Astrocyte (in vitro differentiated cells and primary cell): ENCODE measurements at regions not wholly inside any gene's neighbourhood (a gene's known extent, or its start where the extent isn't known, plus 50 kb on each side); places are given as distances from the start of the nearest gene placed in this dataset.
"Not testable (repeated sequence)": the region's sequence is repeated elsewhere in the genome, so short reads cannot be mapped to it uniquely, and the experiment has no call there.

Source experiments
- DNase-seq: peaks from one replicate; pipeline ENCODE4 v3.0.0-alpha.2; 2010; ENCODE audit warnings: low read depth
- FAIRE-seq: peaks from 2 replicates; lab custom pipeline; 2011; peaks lifted over from hg19 to GRCh38; lab: Jason Lieb, UNC
- H2AFZ ChIP-seq: 2 replicates; pipeline ENCODE4 v1.6.0; 2012; ENCODE audit warnings: low read depth, low read length, inconsistent platforms
- H3K27ac ChIP-seq: 2 replicates; pipeline ENCODE4 v1.5.1; 2011; ENCODE audit warnings: low read depth, low read length, inconsistent platforms
- H3K27me3 ChIP-seq: 2 replicates; pipeline ENCODE4 v1.6.0; 2011; ENCODE audit warnings: low read length, inconsistent platforms; ENCODE audit not compliant: insufficient read depth
- H3K36me3 ChIP-seq: 2 replicates; pipeline ENCODE4 v1.5.1; 2011; ENCODE audit warnings: low read length, inconsistent platforms; ENCODE audit not compliant: insufficient read depth
- H3K4me1 ChIP-seq: 2 replicates; pipeline ENCODE4 v1.5.1; 2011; ENCODE audit warnings: low read length, inconsistent platforms; ENCODE audit not compliant: insufficient read depth
- H3K4me2 ChIP-seq: 2 replicates; pipeline ENCODE4 v1.6.0; 2012; ENCODE audit warnings: low read length, inconsistent platforms
- H3K4me3 ChIP-seq: 2 replicates; pipeline ENCODE4 v1.5.1; 2011; ENCODE audit warnings: low read depth, mild to moderate bottlenecking, low read length, inconsistent platforms; ENCODE audit not compliant: insufficient read depth
- H3K79me2 ChIP-seq: 2 replicates; pipeline ENCODE4 v1.6.0; 2012; ENCODE audit warnings: mild to moderate bottlenecking, low read length, inconsistent platforms; ENCODE audit not compliant: insufficient read depth
- H3K9ac ChIP-seq: 2 replicates; pipeline ENCODE4 v1.6.0; 2012; ENCODE audit warnings: mild to moderate bottlenecking, low read length, inconsistent platforms
- H3K9me3 ChIP-seq: 2 replicates; pipeline ENCODE4 v1.5.1; 2012; ENCODE audit warnings: low read depth, mild to moderate bottlenecking, low read length, inconsistent platforms; ENCODE audit not compliant: insufficient read depth
- H4K20me1 ChIP-seq: 2 replicates; pipeline ENCODE4 v1.6.0; 2012; ENCODE audit warnings: low read length, inconsistent platforms; ENCODE audit not compliant: insufficient read depth
- H3K27ac Mint-ChIP-seq: one replicate; pipeline ENCODE4 v1.8.0; 2021; ENCODE audit warnings: mild to moderate bottlenecking, mixed read lengths; ENCODE audit not compliant: unreplicated experiment
- H3K27me3 Mint-ChIP-seq: one replicate; pipeline ENCODE4 v1.8.0; 2021; ENCODE audit warnings: low read depth, mixed read lengths; ENCODE audit not compliant: unreplicated experiment
- H3K36me3 Mint-ChIP-seq: one replicate; pipeline ENCODE4 v1.8.0; 2021; ENCODE audit warnings: low read depth, mixed read lengths; ENCODE audit not compliant: unreplicated experiment
- H3K4me1 Mint-ChIP-seq: one replicate; pipeline ENCODE4 v1.8.0; 2021; ENCODE audit warnings: low read depth, mixed read lengths; ENCODE audit not compliant: unreplicated experiment
- H3K4me3 Mint-ChIP-seq: one replicate; pipeline ENCODE4 v1.8.0; 2021; ENCODE audit warnings: mild to moderate bottlenecking, moderate library complexity, mixed read lengths; ENCODE audit not compliant: unreplicated experiment
- H3K9me3 Mint-ChIP-seq: one replicate; pipeline ENCODE4 v1.8.0; 2021; ENCODE audit warnings: mild to moderate bottlenecking, mixed read lengths; ENCODE audit not compliant: unreplicated experiment
- EZH2 ChIP-seq: IDR thresholded peaks from 2 replicates; pipeline ENCODE4 v1.6.1; 2012; ENCODE audit warnings: mild to moderate bottlenecking, low read length, inconsistent platforms; ENCODE audit not compliant: insufficient read depth
- TF ChIP-seq, protein P1 (sequence below): IDR thresholded peaks from 2 replicates; pipeline ENCODE4 v1.5.1; 2011; ENCODE audit warnings: low read depth, mild to moderate bottlenecking, inconsistent platforms, low read length, moderate library complexity; ENCODE audit not compliant: insufficient read depth

DNA sequence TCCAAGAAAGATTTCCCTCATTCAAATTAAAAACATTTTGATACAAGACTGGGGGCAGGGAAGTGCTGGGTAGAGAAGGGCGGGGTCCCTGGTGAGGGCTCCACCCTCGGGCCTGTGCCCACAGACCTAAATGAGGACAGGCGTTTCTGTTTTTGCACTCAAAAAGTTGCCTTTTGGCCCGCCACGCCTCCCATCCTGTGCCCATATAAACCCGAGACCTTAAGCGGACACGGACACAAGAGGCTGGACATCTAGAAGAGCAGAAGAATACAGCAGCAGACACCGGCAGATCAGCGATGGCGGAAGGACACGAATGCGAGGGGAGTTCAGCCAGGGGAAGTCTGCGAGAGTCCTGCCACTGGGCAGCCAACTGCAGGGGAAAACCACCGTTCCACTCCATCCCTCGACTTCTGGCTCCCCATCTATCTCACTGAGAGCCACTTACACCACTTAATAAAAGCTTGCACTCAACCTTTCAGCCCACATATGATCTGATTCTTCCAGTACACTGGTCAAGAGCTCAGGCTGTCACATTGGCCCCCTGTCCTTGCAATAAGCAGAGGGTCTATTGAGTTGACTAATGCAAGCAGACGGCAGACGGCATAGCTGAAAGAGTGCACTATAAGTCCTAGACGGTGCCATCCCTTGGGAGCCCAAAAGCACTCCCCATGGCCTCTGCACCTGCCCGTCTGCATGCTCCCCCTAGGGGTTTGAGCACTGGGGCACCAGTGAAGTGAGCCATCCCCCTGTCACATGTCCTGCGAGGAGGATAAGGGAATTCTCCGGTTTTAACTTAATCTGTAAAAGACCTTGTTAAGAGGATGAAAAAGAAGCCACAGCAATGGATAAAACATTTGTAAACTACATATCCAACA is 181.8 kb upstream of the PRSS1 start:
- H3K27me3 ChIP-seq, result no peaks in the 10 kb centered on the region
- H3K4me1 Mint-ChIP-seq, result peaks cover 46% of the 10 kb centered on the region
- FAIRE-seq (no peak), DNase-seq (no peak)
- no peak for TF ChIP-seq EZH2
- TF ChIP-seq, protein P1, sequence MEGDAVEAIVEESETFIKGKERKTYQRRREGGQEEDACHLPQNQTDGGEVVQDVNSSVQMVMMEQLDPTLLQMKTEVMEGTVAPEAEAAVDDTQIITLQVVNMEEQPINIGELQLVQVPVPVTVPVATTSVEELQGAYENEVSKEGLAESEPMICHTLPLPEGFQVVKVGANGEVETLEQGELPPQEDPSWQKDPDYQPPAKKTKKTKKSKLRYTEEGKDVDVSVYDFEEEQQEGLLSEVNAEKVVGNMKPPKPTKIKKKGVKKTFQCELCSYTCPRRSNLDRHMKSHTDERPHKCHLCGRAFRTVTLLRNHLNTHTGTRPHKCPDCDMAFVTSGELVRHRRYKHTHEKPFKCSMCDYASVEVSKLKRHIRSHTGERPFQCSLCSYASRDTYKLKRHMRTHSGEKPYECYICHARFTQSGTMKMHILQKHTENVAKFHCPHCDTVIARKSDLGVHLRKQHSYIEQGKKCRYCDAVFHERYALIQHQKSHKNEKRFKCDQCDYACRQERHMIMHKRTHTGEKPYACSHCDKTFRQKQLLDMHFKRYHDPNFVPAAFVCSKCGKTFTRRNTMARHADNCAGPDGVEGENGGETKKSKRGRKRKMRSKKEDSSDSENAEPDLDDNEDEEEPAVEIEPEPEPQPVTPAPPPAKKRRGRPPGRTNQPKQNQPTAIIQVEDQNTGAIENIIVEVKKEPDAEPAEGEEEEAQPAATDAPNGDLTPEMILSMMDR, result no peak
- no peaks in the 10 kb centered on the region for H3K36me3 ChIP-seq
- H3K4me3 ChIP-seq, result no peak overlapping the region
- H3K4me1 ChIP-seq, result peaks cover 40% of the 10 kb centered on the region
- no peak overlapping the region for H2AFZ ChIP-seq
- H3K27ac ChIP-seq, result no peak overlapping the region
- no peak overlapping the region for H3K27ac Mint-ChIP-seq
- no peaks in the 10 kb centered on the region for H3K9me3 ChIP-seq
- no peak overlapping the region for H3K4me3 Mint-ChIP-seq
- H3K79me2 ChIP-seq, result no peaks in the 10 kb centered on the region
- H3K9me3 Mint-ChIP-seq, result peaks cover 4% of the 10 kb centered on the region
- no peak overlapping the region for H3K9ac ChIP-seq
- no peak overlapping the region for H3K4me2 ChIP-seq
- no peaks in the 10 kb centered on the region for H3K36me3 Mint-ChIP-seq
- H4K20me1 ChIP-seq, result no peaks in the 10 kb centered on the region
- H3K27me3 Mint-ChIP-seq, result no peaks in the 10 kb centered on the region

GRCh38 chr7:142566271-142566670 is 183.0 kb upstream of the PRSS1 start:
- DNase-seq, result no peak
- Histone ChIP-seq H3K27ac (no peak overlapping the region), H2AFZ (no peak overlapping the region), H3K79me2 (no peaks in the 10 kb centered on the region), H3K9ac (no peak overlapping the region), H4K20me1 (no peaks in the 10 kb centered on the region), H3K27me3 (no peaks in the 10 kb centered on the region), H3K9me3 (no peaks in the 10 kb centered on the region), H3K4me2 (no peak overlapping the region), H3K4me1 (peaks cover 40% of the 10 kb centered on the region), H3K36me3 (no peaks in the 10 kb centered on the region), H3K4me3 (no peak overlapping the region)
- Mint-ChIP-seq H3K27me3 (no peaks in the 10 kb centered on the region), H3K4me3 (no peak overlapping the region), H3K27ac (no peak overlapping the region), H3K9me3 (peaks cover 1% of the 10 kb centered on the region), H3K36me3 (no peaks in the 10 kb centered on the region), H3K4me1 (peaks cover 46% of the 10 kb centered on the region)
- FAIRE-seq, result no peak
- no peak for TF ChIP-seq EZH2
- TF ChIP-seq, protein P1, result no peak

DNA sequence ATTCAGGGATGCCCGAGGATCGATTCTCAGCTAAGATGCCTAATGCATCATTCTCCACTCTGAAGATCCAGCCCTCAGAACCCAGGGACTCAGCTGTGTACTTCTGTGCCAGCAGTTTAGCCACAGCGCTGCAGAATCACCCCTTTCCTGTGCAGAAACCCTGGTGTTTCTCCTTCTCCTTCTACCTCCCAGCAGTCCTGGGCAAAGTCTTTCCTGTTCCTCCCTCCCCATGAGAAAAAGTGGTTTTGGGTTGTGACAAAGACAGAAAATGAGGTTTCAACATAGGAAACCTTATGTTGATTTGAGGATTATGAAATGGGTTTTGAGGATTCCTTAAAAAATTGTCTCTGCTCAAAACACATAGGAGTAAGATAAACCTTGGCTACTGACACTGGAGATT is 185.1 kb upstream of the PRSS1 start:
- H3K27me3 Mint-ChIP-seq, H3K9me3 Mint-ChIP-seq, DNase-seq, H3K27ac ChIP-seq, H3K27ac Mint-ChIP-seq, H4K20me1 ChIP-seq, FAIRE-seq, H3K4me3 Mint-ChIP-seq, H3K4me3 ChIP-seq, H3K27me3 ChIP-seq, H3K79me2 ChIP-seq, H2AFZ ChIP-seq, H3K36me3 ChIP-seq, H3K9me3 ChIP-seq, H3K36me3 Mint-ChIP-seq: not testable (repeated sequence)
- H3K4me1 ChIP-seq, result peaks cover 40% of the 10 kb centered on the region
- H3K4me2 ChIP-seq, result peak overlapping the region; percentile 20
- H3K9ac ChIP-seq, result peak overlapping the region; percentile 21
- peaks cover 50% of the 10 kb centered on the region for H3K4me1 Mint-ChIP-seq
